Cerebellar cortex (tissue), 1 donor: ENCODE measurements at regions not wholly inside any gene's neighbourhood (a gene's known extent, or its start where the extent isn't known, plus 50 kb on each side); places are given as distances from the start of the nearest gene placed in this dataset.
"Not testable (repeated sequence)": the region's sequence is repeated elsewhere in the genome, so short reads cannot be mapped to it uniquely, and the experiment has no call there.

Experiments
- DNase-seq: peaks from one replicate; pipeline ENCODE4 v3.0.0-alpha.2; 2015; ENCODE audit warnings: low spot score

DNA sequence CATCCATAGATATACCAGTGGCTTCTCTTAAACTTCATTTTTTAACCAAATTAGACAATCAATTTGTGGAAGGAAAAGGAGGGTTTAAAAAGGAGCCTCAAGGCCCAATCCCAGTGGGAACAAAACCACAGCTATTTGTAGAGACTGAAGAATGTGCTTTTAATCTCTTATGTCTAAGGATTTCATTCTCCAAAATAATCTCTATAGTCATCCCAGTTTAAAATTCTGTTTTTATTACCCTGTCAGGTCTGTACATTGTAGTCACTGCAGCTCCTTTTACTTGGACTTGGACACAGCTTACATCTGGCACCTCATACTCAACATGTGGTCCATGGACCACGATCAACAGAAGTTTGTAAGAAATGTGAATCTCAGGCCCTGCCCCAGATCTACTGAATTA lies 152.1 kb upstream of the STMND1 start:
- DNase-seq = no peak

DNA sequence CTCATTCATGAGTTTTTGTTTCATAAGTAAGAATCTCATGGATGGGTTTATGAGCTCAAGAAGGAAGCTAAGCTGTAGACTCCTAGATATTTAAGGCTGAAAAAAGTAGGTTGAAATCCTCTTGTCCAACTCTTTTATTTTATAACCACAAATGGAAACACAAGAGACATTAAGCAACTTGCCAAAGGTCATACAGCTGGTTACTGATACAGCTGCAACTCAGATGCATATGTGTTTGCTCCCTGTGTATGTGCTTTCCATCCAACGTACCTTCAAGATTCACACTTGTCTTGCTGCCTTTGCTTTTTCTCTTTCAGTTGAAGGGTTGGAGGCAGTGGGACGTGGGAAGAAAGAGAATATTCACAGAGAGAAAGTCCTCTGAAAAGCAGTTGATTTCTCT lies 153.5 kb upstream of the STMND1 start:
- DNase-seq = no peak

DNA sequence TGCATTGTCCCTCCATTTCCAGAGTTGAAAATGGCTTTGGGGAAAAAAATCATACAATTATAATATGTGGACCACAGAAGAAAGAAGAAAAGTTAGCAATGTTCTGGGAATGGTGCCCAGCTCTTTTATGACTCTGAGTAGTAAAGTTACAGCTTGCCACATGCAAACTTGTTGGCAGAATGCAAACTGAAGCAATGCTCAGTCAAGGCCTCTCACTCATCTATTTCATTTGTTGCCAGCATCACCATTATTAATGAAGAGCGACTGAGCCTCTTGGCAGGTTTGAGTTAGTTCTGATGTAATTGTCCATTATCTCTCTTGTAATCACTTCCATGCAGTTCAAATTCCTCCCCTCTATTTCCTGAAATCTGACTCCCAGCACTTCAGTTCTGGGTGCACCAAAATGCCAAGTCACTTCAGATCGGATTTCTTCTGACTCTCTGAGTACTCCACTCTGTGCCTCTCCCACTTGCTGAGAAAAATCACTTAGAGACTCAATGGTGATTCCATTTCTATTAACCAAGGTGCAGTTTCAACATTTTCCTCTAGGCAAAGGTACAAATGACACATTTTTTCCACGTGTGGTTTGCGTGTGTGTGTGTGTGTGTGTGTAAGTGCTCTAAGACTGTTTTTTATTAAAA lies 154.4 kb upstream of the STMND1 start:
- peak; percentile 2 for DNase-seq

DNA sequence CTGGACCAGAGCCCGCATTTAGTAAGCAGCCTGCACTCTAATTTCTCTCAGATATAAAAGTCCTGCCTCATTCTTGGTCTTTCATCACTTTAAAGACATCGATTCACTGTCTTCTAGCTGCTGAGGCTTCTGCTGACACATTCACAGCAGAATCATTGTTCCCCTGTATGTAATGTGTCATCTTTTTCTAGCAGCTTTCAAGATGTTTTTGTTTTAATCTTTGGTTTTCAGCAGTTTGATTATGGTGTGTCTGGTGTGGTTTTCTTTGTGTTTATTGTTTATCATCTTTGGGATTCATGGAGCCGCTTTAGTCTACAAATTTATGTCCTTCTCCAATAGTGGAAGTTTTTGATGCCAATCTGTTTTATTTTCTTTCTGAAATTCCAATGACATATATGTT lies 157.3 kb upstream of the STMND1 start:
- no peak for DNase-seq

DNA sequence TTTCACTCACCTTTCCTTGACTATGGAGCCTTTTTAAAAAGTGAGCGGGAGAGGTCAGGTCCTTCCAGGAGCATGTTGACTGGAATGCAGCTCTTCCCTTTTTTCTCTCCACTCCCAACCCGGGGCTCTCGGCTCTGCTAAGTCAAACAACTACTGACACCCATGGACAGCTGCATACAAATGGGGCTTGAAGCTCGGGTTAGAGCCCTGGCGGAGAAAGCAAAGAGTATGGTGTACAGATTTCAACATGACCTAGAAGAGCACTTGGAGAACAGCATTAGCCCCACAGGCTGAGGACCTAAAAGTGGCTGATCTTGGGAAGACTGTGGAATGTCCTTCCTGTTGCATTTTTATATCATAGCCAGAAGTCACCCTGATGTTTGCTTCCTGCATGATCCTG lies 162.0 kb upstream of the STMND1 start:
- DNase-seq = no peak

DNA sequence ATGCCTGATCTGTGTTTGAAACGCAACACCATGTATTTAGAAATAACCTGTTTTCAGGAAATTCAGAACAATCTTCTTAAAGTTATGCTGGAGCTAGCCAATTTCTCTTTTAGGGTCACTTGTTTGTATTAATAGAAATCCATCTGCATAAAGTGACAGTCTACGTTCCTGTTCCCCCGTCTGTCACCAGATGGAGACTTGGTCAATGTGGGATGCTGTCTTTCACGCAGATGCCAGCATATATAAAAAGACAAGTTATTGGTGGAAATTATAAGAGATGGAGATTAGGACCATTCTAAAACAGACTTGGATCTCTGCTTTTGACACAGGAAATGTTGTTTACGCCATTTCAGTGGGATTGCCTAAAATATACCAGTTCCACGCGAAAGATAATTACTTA lies 162.5 kb upstream of the STMND1 start:
- DNase-seq = no peak

DNA sequence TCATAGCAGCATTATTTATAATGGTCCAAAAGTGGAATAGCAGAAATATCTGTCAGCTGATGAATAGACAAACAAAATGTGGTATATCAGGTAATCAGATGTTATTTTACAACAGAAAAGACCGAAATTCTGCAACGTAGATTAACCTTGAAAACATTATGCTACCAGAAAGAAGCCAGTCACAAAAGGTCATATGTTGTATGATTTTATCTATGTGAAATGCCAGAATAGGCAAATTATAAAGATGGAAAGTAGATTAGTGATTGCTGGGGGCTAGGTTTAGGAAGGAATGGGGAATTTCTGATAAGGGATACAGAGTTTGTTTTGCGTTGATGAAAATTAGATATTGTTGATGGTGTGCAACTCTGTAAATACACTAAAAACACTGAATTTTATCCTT lies 165.0 kb upstream of the STMND1 start:
- DNase-seq = no peak

DNA sequence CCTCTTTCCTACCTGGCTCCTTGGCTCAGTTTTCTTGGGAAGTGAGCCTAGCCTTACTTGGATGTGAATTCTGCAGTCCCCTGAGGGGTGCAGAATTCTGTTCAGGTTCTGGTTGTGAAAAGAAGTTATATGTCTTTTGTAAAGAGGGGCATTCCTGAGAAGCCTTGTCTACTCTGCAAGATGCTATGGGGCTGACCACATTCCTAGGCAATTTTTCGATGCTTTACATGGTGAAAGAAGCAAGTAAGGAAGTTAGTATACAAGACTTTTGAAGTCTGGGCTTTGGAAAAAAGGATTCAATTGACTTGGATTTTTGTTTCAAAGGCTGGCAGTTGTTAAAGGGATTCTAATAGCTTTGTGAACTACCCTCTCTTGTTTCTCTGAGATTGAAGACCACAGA lies 167.9 kb upstream of the STMND1 start:
- no peak for DNase-seq

DNA sequence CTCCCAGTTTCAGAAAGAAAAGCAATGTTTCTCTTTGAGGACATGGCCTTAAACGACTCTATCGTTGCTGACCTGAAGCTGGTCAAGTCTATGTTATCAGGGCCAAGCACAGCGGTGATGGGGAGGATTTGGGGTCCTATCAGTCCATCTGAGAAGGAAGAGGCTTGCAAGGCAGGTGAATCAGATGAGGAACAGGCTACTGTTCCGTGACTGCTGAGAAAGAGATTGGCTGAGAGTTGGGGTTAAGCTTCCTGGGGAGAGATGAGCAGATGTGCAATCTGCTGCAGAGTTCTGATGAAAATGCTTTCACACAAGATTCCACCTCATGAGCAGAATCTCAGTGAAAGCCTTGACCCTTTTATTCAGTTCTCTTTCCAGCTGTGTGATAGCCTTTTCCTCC lies 168.3 kb upstream of the STMND1 start:
- no peak for DNase-seq

DNA sequence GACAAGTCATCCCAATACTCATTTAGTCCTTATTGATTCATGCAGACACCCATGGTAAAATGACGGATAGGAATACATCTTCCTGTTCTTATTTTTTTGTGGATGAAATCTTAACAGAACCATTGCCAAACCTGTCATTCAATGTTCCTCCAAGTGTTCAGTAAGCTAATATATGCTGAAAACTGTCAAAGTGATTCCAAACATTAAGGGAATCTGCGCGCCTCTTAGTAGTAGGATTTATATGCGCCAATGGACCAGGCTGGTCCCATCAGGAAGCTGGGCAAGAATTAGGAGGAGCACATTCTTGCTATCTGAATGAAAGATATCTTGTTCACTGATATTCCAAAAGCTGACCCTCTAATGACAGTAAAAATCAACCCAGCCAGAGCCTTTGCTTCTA lies 168.9 kb upstream of the STMND1 start:
- no peak for DNase-seq

DNA sequence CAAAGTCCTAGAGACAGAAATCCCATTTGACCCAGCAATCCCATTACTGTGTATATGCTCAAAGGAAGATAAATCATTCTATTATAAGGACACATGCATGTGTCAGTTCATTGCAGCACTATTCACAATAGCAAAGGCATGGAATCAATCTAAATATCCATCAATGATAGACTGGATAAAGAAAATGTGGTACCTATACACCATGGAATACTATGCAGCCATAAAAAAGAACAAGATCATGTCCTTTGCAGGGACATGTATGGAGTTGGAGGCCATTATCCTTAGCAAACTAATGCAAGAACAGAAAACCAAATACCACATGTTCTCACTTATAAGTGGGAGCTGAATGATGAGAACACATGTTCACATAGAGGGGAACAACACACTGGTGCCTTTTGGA lies 169.8 kb upstream of the ATXN1 start:
- DNase-seq = not testable (repeated sequence)

DNA sequence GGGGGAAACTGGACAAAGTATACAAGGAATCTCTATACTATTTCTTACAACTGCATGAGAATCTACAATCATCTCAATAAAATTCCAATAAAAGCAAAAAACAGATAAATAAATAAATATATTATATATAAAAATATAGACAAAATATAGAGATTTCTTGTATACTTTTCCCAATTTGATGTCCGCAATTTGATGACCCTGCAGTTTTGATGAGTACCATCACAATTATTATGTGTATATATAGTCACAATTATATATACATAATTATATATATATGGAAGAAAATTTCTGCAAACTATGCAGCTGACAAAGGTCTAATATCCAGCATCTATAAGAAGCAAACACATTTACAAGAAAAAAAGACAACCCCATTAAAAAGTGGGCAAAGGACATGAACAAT lies 169.2 kb upstream of the ATXN1 start:
- no peak for DNase-seq

DNA sequence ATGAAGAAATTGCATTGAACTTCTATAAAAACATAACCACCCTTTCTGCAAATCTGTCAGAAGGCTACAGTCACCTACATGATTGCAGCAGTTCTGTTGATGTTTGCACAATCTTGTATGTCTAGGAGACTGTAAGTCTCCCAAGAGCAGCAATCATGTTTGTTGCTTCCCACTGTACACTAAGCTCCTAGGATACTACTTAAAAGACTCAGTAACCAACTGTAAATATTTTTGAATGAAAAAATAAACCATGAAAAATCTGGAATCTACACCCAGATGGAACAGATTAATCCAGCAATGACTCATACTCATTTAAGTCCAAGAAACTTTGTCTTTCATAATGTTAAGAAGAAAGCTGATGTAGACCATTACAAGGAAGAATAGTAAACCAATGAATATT lies 168.5 kb upstream of the ATXN1 start:
- DNase-seq = no peak

DNA sequence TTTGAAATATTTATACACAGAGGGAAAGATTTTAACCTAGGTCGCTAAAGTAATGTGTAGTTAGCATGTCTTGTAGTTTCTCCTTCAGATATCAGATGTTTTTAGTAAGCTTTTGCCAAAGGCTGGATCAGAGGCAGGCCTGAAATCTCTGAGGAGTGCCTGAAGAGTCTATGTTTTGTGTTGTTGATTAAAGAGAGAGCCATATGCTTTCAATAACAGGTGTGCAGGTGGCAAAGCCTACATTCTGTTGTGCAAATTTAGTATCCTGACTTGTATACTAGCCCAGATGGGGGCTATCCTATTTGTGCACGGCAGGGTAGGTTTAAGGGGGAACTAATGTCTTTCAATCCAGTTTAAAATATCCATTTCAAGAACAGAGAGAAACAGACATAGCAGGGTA lies 167.1 kb upstream of the ATXN1 start:
- DNase-seq = no peak

DNA sequence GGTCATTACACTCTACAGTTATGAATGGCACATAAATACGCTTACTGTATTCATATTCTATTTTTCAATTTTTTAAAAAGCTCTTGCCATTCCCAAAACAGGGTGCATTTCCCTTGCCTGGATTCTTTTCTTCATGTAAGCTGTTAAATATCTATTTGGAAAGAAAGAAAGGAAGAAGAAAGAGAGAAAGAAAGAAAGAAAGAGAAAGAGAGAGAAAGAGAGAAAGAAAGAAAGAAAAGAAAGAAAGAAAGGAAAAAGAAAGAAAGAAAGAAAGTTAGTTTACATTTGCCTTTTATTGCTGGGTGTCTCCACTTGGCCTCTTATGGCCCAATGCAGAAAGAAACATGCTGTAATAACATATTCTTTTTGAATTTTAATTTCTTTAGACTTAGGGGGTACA lies 165.9 kb upstream of the ATXN1 start:
- no peak for DNase-seq

DNA sequence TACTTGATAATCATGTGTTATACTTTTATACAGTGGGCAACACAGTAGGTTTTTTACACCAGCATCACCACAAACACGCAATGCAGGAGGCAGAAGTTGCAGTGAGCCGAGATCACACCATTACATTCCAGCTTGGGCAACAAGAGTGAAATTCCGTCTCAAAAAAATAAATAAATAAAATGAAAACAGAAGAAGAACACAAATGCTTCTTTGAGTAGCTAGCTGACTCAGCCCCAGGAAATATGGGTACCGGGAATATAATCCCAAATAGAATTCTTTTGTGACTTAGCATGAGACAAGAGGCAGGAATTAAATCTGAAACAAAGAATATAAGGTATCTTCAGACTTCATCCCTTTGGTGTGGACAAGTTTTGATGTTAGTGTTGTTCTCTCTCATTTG lies 164.2 kb upstream of the ATXN1 start:
- DNase-seq = no peak

DNA sequence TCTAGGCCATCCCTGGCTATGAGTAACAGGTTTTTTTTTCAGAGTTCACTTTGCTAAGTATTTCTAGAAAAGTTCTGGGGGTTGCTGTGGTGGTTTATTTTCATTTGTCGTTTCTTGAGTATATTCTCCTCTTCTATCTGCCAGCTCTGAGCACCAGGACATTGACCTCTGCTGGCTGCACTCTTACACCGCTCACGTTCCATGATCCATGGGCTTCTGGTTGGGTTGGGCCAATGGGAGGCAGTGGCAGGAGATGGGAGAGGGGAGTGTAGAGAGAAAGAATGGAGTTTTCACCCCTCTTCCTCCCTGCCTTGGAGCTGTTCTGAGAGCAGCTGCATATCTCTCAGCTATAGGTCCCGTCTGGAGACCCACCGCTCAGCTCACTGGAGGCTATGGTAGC lies 161.0 kb upstream of the ATXN1 start:
- DNase-seq = no peak

DNA sequence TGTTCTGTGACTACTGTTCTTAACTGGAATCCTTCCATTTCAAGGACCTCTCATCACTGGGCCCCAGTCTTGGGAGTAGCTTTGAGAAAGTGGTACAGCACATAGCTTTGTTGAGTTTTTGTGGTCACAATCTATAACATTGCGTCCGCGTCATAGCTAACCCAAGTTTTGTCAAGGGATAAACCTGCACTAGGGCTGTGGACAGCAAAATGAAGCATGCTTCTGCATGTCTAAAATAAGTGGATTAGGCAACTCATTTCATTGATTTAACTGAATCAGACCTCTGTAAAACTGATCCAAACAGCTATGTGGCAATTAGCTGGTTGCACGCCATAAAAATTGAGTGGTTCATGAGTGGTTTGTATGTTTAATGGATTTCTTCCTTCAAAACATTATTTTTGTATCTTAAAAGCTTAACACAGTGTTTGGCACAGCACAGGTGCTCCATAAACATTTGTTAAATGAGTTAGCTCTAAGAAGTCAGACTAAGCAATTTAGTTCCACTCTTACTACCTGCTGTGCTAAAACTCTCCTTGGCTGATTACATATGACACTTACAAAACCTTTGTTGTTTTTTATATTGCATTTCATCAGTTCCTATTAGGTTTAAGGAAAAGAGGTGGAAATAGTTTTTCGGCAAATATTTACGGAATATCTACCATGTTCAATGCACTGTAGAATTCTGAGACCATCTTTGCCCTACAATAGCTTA lies 160.3 kb upstream of the ATXN1 start:
- no peak for DNase-seq

DNA sequence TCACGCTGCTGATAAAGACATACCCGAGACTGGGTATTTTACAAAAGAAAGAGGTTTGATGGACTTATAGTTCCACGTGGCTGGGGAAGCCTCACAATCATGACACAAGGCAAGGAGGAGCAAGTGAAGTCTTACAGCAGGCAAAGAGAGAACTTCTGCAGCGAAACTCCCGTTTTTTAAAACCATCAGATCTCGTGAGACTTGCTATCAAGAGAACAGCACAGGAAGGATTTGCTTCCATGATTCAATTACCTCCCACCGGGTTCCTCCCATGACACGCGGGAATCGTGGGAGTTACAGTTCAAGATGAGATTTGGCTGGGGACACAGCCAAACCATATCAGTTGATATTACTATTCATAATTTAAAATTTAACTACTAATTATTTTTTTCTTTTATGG lies 157.3 kb upstream of the ATXN1 start:
- no peak for DNase-seq

DNA sequence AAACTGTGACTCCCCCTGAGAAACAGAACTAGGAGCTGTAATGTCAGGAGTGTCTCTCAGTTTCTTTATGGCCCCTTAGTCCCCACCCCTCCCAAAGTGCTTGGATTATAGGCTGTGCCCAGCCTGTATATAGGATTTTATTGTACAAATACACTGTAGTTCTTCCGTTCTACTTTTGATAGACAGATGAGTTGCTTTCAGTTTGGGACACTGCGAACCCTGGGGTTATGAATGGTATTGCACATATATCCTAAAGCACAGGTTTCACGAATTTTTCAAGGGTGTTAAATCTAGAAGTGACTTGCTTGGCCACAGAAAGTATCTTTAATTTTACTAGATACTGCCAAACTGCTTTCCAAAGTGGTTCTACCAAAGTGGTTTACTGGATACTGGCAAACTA lies 152.9 kb upstream of the ATXN1 start:
- DNase-seq = no peak

DNA sequence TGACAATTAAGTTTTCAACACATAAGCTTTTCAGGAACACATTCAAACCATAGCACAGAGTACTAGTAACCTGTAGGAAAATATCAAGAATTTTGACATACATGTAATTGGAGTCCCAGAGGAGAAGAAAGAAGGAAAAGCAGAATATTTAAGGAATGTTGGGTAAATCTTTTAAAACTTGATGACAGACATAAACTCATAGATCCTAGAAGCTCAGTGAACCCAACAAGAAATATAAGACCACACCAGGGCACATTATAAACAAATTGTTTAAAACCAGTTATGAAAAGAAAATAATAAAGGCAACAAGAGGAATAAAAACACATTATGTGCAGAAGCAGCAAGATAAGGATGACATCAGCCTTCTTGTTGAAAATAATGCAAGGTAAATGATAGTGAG lies 151.5 kb upstream of the ATXN1 start:
- DNase-seq = no peak

DNA sequence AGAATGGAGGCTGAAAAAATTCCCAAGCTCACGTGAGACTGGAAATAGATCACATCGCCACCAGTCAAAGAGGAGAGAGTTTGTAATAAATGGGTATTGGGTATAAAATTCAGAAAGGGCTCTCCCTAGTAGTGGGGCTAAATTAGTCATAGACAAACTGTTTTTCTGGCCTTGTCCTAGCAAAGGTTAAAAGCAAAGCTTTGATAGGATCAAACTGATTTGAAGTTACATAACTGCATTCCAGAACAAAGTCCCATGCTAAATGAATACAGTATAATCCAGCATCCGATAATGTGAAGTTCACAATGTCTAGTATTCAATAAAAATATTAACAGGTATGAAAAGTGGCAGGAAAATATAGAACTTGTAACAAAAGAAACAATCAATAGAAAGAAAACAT lies 149.8 kb upstream of the ATXN1 start:
- no peak for DNase-seq

DNA sequence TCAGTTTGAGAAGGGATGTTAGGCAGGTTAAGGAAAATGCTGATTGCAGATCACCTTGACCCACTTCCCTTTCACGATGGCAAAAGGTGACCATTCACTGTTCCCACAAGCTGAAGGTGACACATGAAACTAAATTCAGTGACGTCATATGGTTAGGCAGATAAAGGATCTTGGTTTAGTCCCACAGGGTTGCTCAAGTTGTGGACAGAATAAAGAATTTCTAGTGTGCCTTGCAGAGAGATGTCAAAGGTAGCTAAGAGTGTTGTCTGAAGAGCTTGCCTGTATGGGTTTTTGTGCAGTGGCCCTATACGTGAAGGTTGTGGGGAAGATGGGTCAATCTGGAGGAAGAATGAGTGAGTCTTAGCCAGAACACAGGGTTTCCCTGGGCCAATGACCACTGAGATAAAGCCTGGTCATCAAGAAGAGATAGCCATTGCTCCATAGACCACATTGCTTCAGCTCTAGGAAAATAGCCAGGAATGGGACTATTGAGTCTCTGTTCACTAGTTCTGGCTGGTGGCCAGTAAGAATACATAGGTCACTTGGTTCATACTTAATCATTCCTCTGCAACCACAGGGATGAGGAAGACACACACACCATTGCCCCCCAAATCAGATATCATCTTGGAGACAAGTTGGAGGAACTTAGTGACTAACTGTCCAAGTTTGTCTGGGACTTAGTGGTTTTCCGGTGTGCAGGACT lies 148.5 kb upstream of the ATXN1 start:
- DNase-seq = no peak

DNA sequence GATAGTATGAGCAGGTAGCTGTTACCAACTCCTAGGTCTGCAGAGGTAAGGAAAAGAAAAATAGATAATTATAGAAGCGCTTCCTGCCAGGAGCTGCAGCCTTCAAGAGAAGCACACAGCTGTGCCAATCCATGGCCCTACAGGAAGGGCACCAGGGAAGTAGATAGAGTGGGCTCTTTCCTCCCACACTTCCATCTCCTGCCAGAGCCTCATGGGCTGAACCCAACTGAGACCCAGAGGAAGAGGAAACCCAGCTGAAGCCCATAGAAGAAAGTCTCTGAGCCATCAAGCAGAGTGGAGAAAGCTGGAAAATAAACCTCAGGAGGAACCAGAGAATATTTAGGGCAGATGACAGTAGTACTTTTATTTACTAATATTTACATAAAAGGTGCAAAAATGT lies 146.7 kb upstream of the ATXN1 start:
- no peak for DNase-seq
